ENCODE measurements at regions not wholly inside any gene's neighbourhood (a gene's known extent, or its start where the extent isn't known, plus 50 kb on each side); places are given as distances from the start of the nearest gene placed in this dataset.

DNA sequence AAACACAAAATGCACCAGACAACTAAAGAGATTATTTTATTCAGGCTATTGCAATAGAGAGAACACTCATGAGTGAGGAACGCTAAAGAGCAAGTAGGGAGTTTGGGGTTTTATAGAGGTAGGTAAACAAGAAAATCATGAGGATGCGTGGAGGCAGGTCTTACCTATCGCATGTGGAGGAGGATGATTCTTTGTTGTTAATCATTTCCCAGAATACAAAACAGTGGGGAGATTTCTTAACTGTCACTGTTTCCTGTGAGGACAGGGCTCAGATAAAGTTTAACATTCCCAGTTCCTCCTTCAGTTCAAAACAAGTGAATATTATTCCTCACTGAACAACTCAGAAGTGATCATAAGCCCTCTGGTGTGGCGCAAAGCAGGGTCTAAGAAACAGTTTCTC is 156.1 kb upstream of the MGAT5 start:
- TF ChIP-seq, protein P1, sequence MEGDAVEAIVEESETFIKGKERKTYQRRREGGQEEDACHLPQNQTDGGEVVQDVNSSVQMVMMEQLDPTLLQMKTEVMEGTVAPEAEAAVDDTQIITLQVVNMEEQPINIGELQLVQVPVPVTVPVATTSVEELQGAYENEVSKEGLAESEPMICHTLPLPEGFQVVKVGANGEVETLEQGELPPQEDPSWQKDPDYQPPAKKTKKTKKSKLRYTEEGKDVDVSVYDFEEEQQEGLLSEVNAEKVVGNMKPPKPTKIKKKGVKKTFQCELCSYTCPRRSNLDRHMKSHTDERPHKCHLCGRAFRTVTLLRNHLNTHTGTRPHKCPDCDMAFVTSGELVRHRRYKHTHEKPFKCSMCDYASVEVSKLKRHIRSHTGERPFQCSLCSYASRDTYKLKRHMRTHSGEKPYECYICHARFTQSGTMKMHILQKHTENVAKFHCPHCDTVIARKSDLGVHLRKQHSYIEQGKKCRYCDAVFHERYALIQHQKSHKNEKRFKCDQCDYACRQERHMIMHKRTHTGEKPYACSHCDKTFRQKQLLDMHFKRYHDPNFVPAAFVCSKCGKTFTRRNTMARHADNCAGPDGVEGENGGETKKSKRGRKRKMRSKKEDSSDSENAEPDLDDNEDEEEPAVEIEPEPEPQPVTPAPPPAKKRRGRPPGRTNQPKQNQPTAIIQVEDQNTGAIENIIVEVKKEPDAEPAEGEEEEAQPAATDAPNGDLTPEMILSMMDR (IDR thresholded peaks at IDR 0.05): no peak
- no peak for TF ChIP-seq ZFX (IDR thresholded peaks at IDR 0.05; ENCODE audit: borderline replicate concordance)

All from 22Rv1 (cell line).